Renal pelvis (tissue), 1 donor: ENCODE measurements at regions not wholly inside any gene's neighbourhood (a gene's known extent, or its start where the extent isn't known, plus 50 kb on each side); places are given as distances from the start of the nearest gene placed in this dataset.
"Not testable (repeated sequence)": the region's sequence is repeated elsewhere in the genome, so short reads cannot be mapped to it uniquely, and the experiment has no call there.

Experiments used
- DNase-seq: peaks from one replicate; pipeline ENCODE4 v3.0.0-alpha.2; 2013

- DNase-seq = no peak
Measured at GRCh38 chr10:4303045-4303444, 518.0 kb upstream of the KLF6 start.

GRCh38 chr10:4301291-4302045 is 516.5 kb upstream of the KLF6 start:
- peak; percentile 4 for DNase-seq

- no peak for DNase-seq
Measured at GRCh38 chr10:4296161-4296560, 511.2 kb upstream of the KLF6 start.

- no peak for DNase-seq
Measured at GRCh38 chr10:4294996-4295792, 510.2 kb upstream of the KLF6 start.

GRCh38 chr10:4294271-4294670 is 509.3 kb upstream of the KLF6 start:
- DNase-seq = no peak

- DNase-seq = no peak
Measured at GRCh38 chr10:4291990-4292389, 507.0 kb upstream of the KLF6 start.

GRCh38 chr10:4285121-4285520 is 500.1 kb upstream of the KLF6 start:
- DNase-seq = no peak

- peak; percentile 16 for DNase-seq
Measured at GRCh38 chr10:4283846-4284610, 499.0 kb upstream of the KLF6 start.

- no peak for DNase-seq
Measured at GRCh38 chr10:4282496-4282895, 497.5 kb upstream of the KLF6 start.

- no peak for DNase-seq
Measured at GRCh38 chr10:4281190-4281825, 496.3 kb upstream of the KLF6 start.

- DNase-seq = no peak
Measured at GRCh38 chr10:4280461-4281189, 495.6 kb upstream of the KLF6 start.

- DNase-seq = no peak
Measured at GRCh38 chr10:4279655-4280054, 494.6 kb upstream of the KLF6 start.

- DNase-seq = no peak
Measured at GRCh38 chr10:4278186-4278585, 493.2 kb upstream of the KLF6 start.

GRCh38 chr10:4276151-4276550 is 491.1 kb upstream of the KLF6 start:
- DNase-seq = no peak

- DNase-seq = not testable (repeated sequence)
Measured at GRCh38 chr10:4274671-4275070, 489.7 kb upstream of the KLF6 start.

- no peak for DNase-seq
Measured at GRCh38 chr10:4271193-4271592, 486.2 kb upstream of the KLF6 start.

GRCh38 chr10:4270116-4270515 is 485.1 kb upstream of the KLF6 start:
- DNase-seq = no peak

- DNase-seq = not testable (repeated sequence)
Measured at GRCh38 chr10:4268490-4268889, 483.5 kb upstream of the KLF6 start.

- DNase-seq = no peak
Measured at GRCh38 chr10:4267086-4267773, 482.2 kb upstream of the KLF6 start.

- DNase-seq = no peak
Measured at GRCh38 chr10:4266416-4267085, 481.5 kb upstream of the KLF6 start.
